ENCODE measurements at regions not wholly inside any gene's neighbourhood (a gene's known extent, or its start where the extent isn't known, plus 50 kb on each side); places are given as distances from the start of the nearest gene placed in this dataset.

- DNase-seq = no peak
These were observed 126.0 kb upstream of the TMEM161B start for GRCh38 chr5:88394536-88395175.

GRCh38 chr5:88393716-88394535 lies 125.3 kb upstream of the TMEM161B start:
- DNase-seq = no peak

GRCh38 chr5:88393042-88393441 lies 124.4 kb upstream of the TMEM161B start:
- DNase-seq = no peak

GRCh38 chr5:88391991-88392390 lies 123.3 kb upstream of the TMEM161B start:
- no peak for DNase-seq

GRCh38 chr5:88391116-88391515 lies 122.5 kb upstream of the TMEM161B start:
- no peak for DNase-seq

- no peak for DNase-seq
These were observed 121.8 kb upstream of the TMEM161B start for GRCh38 chr5:88390481-88390880.

GRCh38 chr5:88390096-88390441 lies 121.4 kb upstream of the TMEM161B start:
- no peak for DNase-seq

- no peak for DNase-seq
These were observed 120.9 kb upstream of the TMEM161B start for GRCh38 chr5:88389338-88390095.

GRCh38 chr5:88388476-88389337 lies 120.1 kb upstream of the TMEM161B start:
- DNase-seq = no peak

- no peak for DNase-seq
These were observed 116.2 kb upstream of the TMEM161B start for GRCh38 chr5:88384886-88385285.

GRCh38 chr5:88380332-88380731 lies 111.7 kb upstream of the TMEM161B start:
- no peak for DNase-seq

- DNase-seq = no peak
These were observed 109.3 kb upstream of the TMEM161B start for GRCh38 chr5:88377705-88378656.

- DNase-seq = no peak
These were observed 108.6 kb upstream of the TMEM161B start for GRCh38 chr5:88377240-88377639.

GRCh38 chr5:88376728-88377127 lies 108.1 kb upstream of the TMEM161B start:
- DNase-seq = no peak

- DNase-seq = no peak
These were observed 105.7 kb upstream of the TMEM161B start for GRCh38 chr5:88374391-88374790.

- no peak for DNase-seq
These were observed 102.2 kb upstream of the TMEM161B start for GRCh38 chr5:88370824-88371223.

- no peak for DNase-seq
These were observed 99.6 kb upstream of the TMEM161B start for GRCh38 chr5:88368201-88368600.

- DNase-seq = no peak
These were observed 96.3 kb upstream of the TMEM161B start for GRCh38 chr5:88364991-88365390.

GRCh38 chr5:88355490-88356050 lies 86.9 kb upstream of the TMEM161B start:
- DNase-seq = no peak

- DNase-seq = no peak
These were observed 57.2 kb upstream of the TMEM161B start for GRCh38 chr5:88325868-88326267.

- no peak for DNase-seq
These were observed 54.1 kb upstream of the TMEM161B start for GRCh38 chr5:88322785-88323184.

Measured in NCI-H2029 (cell line).